ENCODE measurements at regions not wholly inside any gene's neighbourhood (a gene's known extent, or its start where the extent isn't known, plus 50 kb on each side); places are given as distances from the start of the nearest gene placed in this dataset.

GRCh38 chr6:87869064-87869905 is 167.3 kb upstream of the AKIRIN2 start:
- no peak overlapping the region for H3K27ac ChIP-seq (ENCODE audit: control insufficient read depth, insufficient read depth, low read length)
- no peaks in the 10 kb centered on the region for H3K9me3 ChIP-seq (ENCODE audit: control insufficient read depth, low read depth, low read length)
- H3K9ac ChIP-seq (ENCODE audit: control insufficient read depth, extremely low read depth, insufficient read depth, low read length): no peak overlapping the region
- H3K9me1 ChIP-seq (ENCODE audit: control insufficient read depth, extremely low read depth, insufficient read depth, low read length): no peaks in the 10 kb centered on the region
- no peak for FAIRE-seq
- no peak overlapping the region for H3K4me3 ChIP-seq (ENCODE audit: control insufficient read depth in 2 of 3, extremely low read depth in 1 of 3, insufficient read depth in 2 of 3, low read depth in 1 of 3, low read length in 3 of 3)
- no peaks in the 10 kb centered on the region for H3K79me2 ChIP-seq (ENCODE audit: control insufficient read depth, insufficient read depth, low read length)
- no peaks in the 10 kb centered on the region for H4K20me1 ChIP-seq (ENCODE audit: control insufficient read depth, extremely low read depth, insufficient read depth, low read length)
- no peak overlapping the region for H2AFZ ChIP-seq (ENCODE audit: control insufficient read depth, low read length)
- no peaks in the 10 kb centered on the region for H3K27me3 ChIP-seq (ENCODE audit: control insufficient read depth, extremely low read depth, insufficient read depth, low read length)
- no peak for DNase-seq (ENCODE audit: low read depth, low spot score)
- TF ChIP-seq CTCF (optimal IDR thresholded peaks at IDR 0.05 in 1 of 3, IDR thresholded peaks at IDR 0.05 in 1 of 3, conservative IDR thresholded peaks at IDR 0.05 in 1 of 3; ENCODE audit: extremely low read depth in 1 of 3, insufficient read depth in 2 of 3, low read length in 3 of 3): no peak
- TF ChIP-seq EZH2 (IDR thresholded peaks at IDR 0.05; ENCODE audit: low read length): no peak
- dilution Hi-C loops (cut with MboI; ENCODE audit: extremely low pct_ligation_motif_present, low sequenced_read_pairs): no loop called here
- no peaks in the 10 kb centered on the region for H3K36me3 ChIP-seq (ENCODE audit: control insufficient read depth in 2 of 2, extremely low read depth in 1 of 2, insufficient read depth in 2 of 2, low read length in 2 of 2)
- no peaks in the 10 kb centered on the region for H3K4me1 ChIP-seq (ENCODE audit: control insufficient read depth, extremely low read depth, insufficient read depth, low read length)
- no peak overlapping the region for H3K4me2 ChIP-seq (ENCODE audit: control insufficient read depth, extremely low read depth, insufficient read depth, low read depth, low read length)

GRCh38 chr6:87860902-87861301 is 158.9 kb upstream of the AKIRIN2 start:
- no peak overlapping the region for H3K4me2 ChIP-seq (ENCODE audit: control insufficient read depth, extremely low read depth, insufficient read depth, low read depth, low read length)
- H3K9me1 ChIP-seq (ENCODE audit: control insufficient read depth, extremely low read depth, insufficient read depth, low read length): no peaks in the 10 kb centered on the region
- H3K4me3 ChIP-seq (ENCODE audit: control insufficient read depth in 2 of 3, extremely low read depth in 1 of 3, insufficient read depth in 2 of 3, low read depth in 1 of 3, low read length in 3 of 3): no peak overlapping the region
- no peak for TF ChIP-seq CTCF (optimal IDR thresholded peaks at IDR 0.05 in 1 of 3, IDR thresholded peaks at IDR 0.05 in 1 of 3, conservative IDR thresholded peaks at IDR 0.05 in 1 of 3; ENCODE audit: extremely low read depth in 1 of 3, insufficient read depth in 2 of 3, low read length in 3 of 3)
- no peak for TF ChIP-seq EZH2 (IDR thresholded peaks at IDR 0.05; ENCODE audit: low read length)
- DNase-seq (ENCODE audit: low read depth, low spot score) (no peak), FAIRE-seq (no peak)
- no peaks in the 10 kb centered on the region for H3K27me3 ChIP-seq (ENCODE audit: control insufficient read depth, extremely low read depth, insufficient read depth, low read length)
- H3K79me2 ChIP-seq (ENCODE audit: control insufficient read depth, insufficient read depth, low read length): no peaks in the 10 kb centered on the region
- H3K9ac ChIP-seq (ENCODE audit: control insufficient read depth, extremely low read depth, insufficient read depth, low read length): no peak overlapping the region
- dilution Hi-C loops (cut with MboI; ENCODE audit: extremely low pct_ligation_motif_present, low sequenced_read_pairs): no loop called here
- no peak overlapping the region for H2AFZ ChIP-seq (ENCODE audit: control insufficient read depth, low read length)
- H3K9me3 ChIP-seq (ENCODE audit: control insufficient read depth, low read depth, low read length): no peaks in the 10 kb centered on the region
- no peaks in the 10 kb centered on the region for H3K4me1 ChIP-seq (ENCODE audit: control insufficient read depth, extremely low read depth, insufficient read depth, low read length)
- H4K20me1 ChIP-seq (ENCODE audit: control insufficient read depth, extremely low read depth, insufficient read depth, low read length): no peaks in the 10 kb centered on the region
- no peak overlapping the region for H3K27ac ChIP-seq (ENCODE audit: control insufficient read depth, insufficient read depth, low read length)
- H3K36me3 ChIP-seq (ENCODE audit: control insufficient read depth in 2 of 2, extremely low read depth in 1 of 2, insufficient read depth in 2 of 2, low read length in 2 of 2): no peaks in the 10 kb centered on the region
